ENCODE measurements at regions not wholly inside any gene's neighbourhood (a gene's known extent, or its start where the extent isn't known, plus 50 kb on each side); places are given as distances from the start of the nearest gene placed in this dataset.
"Not testable (repeated sequence)": the region's sequence is repeated elsewhere in the genome, so short reads cannot be mapped to it uniquely, and the experiment has no call there.

DNA sequence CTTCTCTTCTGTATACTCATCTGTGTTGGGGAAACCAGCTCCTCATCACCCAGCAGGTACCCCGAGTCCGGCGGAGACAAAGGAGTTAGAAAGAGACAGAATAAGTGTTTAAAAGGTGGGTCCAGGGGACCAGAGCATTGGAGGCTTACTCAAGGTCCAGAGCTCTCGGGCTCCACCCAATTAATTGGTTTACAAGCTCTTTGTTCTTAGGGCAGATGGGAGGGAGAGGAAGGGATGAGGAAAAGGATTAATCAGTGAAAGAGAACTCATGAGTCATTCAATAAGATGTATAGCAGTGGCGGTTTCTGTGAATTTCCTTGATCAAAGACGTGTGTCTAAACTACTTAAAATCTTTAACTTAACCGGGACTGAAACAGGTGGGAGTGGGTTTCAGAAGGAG, 192.0 kb upstream of the MALRD1 start:
- TF ChIP-seq CTCF (conservative IDR thresholded peaks at IDR 0.05; ENCODE audit: low read length); EZH2phosphoT487 (IDR thresholded peaks at IDR 0.05; ENCODE audit: borderline replicate concordance, low read depth, low read length): not testable (repeated sequence)
